SW 1271 (cell line): ENCODE measurements at regions not wholly inside any gene's neighbourhood (a gene's known extent, or its start where the extent isn't known, plus 50 kb on each side); places are given as distances from the start of the nearest gene placed in this dataset.

Source experiments
- DNase-seq, 2 experiments: peaks; one replicate each; lab custom pipeline; 2025; lab: John Stamatoyannopoulos, UW

- DNase-seq, result no peak
Measured at GRCh38 chr2:147792966-147793617, 51.7 kb upstream of the ACVR2A start.

GRCh38 chr2:147790580-147790979, 54.2 kb upstream of the ACVR2A start:
- DNase-seq, result no peak

DNA sequence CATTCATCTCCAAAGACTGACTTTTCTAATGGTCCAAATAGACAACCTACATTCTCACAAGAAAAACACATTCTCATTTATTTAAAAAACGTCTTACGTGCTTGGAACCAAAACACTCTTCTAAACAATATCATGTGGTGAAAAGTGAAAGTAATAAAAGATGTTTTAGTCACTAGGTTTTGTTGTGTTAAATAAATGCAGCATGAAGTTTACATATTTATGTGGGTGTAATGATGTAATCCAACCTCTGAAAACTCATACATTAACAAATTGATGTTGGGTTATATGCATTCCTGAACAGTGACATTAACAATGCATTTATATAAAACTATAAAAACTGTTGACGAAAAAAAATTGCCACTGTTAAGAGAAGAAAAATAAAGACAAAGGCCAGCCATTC, 55.1 kb upstream of the ACVR2A start:
- DNase-seq, result no peak

GRCh38 chr2:147789287-147789686, 55.5 kb upstream of the ACVR2A start:
- DNase-seq, result no peak

GRCh38 chr2:147782141-147782930, 62.5 kb upstream of the ACVR2A start:
- DNase-seq, result no peak

GRCh38 chr2:147779440-147779839, 65.4 kb upstream of the ACVR2A start:
- no peak for DNase-seq

DNA sequence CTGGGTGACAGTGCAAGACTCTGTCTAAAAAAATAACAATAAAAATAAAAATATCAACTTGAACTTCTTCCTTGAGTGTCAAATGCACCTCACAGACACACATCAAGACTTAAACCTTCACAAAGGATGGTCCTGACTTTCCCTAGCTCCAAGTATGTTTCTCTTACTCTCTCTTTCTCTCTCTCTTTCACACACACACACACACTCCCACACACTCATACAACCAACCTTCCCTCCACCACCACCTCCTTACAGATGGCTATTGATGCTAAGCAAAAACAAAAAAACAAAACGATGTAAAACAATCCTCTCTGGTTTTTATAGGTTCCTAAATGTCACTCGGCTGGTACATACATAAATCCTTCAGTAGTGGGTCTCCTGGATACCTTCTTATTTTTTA, 67.4 kb upstream of the ACVR2A start:
- DNase-seq, result no peak

DNA sequence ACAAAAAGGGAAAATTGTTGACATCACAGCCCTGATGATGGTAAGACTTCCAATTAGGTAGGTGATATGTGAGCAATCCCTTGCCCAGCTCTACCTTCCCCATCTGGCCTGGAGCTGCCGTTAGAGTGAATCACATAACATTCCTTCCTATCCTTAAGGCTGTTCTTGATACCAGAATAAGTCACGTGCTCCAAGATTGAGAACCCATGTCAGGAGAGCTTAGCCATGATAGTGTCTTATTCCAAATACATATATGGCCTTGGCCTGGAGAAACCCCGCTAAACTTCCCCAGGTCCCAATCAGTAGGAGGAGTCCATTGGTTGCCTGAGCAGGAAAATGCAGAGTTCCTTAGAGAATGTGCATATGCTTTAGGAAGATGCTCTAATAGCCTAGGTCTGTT, 70.0 kb upstream of the ACVR2A start:
- DNase-seq, result no peak

GRCh38 chr2:147773479-147773878, 71.3 kb upstream of the ACVR2A start:
- DNase-seq, result no peak

DNA sequence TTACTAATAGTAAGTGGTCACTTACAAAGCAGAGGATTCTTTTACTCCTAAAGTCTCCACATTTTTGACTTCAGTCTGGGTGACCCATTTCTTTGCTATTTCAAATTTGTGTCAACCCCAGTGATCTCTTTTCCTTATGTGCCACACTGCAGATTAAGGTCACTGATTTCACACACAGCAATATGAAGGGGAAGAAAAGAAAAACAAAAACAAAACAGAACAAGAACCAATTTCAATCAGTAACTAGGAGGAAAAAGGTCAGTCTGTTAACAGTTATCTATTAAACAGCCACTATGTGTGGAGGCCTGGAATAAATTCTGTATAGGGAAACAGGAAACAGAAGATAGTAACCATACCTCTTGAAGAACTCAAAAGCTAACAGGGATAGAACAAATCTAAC, 72.0 kb upstream of the ACVR2A start:
- DNase-seq, result no peak

DNA sequence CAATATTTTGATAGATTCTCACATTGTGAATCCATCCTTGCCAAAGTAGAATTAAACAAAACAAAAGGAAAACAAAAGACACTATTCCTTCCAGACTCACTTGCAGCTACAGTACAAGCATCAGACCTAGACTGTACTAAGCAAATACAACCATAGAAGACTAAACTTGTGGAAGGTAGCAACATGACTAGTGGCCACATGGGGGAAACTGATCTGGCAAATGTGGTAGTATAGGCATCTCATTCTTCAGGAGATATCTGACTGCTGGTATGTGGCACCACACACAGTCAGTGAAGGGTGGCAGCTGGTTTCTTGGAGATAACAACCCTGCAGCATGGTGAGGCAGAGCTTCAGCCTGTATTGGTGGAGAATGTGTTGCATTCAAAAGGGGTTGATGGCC, 81.0 kb upstream of the ACVR2A start:
- DNase-seq, result peak in 1 of 2 experiments; percentile 2

- DNase-seq, result no peak
Measured at GRCh38 chr2:147760984-147761383, 83.8 kb upstream of the ACVR2A start.

GRCh38 chr2:147759536-147759935, 85.3 kb upstream of the ACVR2A start:
- no peak for DNase-seq

- no peak for DNase-seq
Measured at GRCh38 chr2:147758821-147759220, 86.0 kb upstream of the ACVR2A start.

- DNase-seq, result no peak
Measured at GRCh38 chr2:147756069-147756468, 88.8 kb upstream of the ACVR2A start.

GRCh38 chr2:147740211-147740927, 104.5 kb upstream of the ACVR2A start:
- DNase-seq, result no peak

DNA sequence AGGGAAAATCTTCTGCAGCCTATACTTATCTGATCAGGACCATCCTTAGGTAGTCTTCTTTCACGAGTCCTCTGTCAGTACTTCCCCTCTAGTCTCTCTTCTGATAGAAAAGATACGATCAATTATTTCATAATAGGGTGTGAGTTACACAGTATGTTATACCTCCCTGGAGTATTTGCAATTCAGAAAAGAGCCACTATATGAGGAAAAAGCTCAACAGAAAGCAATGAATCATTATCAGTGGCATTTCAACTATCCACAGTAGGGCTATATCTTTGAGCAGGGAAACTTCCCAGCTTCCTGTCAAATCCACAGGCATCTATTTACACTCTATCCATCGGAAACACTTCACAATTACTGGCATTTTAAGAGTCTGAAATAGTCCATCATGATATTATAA, 105.3 kb upstream of the ACVR2A start:
- peak in 1 of 2 experiments; percentile 17 for DNase-seq

DNA sequence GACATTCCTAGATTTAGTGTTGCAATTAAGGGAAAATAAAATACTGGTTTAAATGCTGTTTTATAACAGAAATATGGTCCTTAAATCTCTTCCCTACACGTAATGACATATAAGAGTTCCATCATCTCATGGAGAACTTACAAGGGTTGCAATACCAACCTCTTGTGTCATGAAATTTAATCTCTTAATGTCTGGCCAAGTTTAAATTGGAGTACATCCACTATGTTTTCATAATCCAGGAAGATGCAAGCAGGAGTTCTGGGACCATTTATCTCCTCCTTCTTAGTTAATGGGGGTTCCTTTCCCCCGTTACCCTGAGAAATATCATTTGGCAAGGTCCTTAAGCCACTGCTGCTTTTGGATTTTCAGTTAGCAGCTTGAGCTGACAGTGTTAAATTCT, 126.0 kb upstream of the ACVR2A start:
- DNase-seq, result no peak

- no peak for DNase-seq
Measured at GRCh38 chr2:147716906-147717305, 127.9 kb upstream of the ACVR2A start.

GRCh38 chr2:147715807-147716206, 129.0 kb upstream of the ACVR2A start:
- no peak for DNase-seq

GRCh38 chr2:147714582-147714981, 130.2 kb upstream of the ACVR2A start:
- no peak for DNase-seq

GRCh38 chr2:147713349-147713748, 131.5 kb upstream of the ACVR2A start:
- DNase-seq, result no peak

- no peak for DNase-seq
Measured at GRCh38 chr2:147712051-147712450, 132.8 kb upstream of the ACVR2A start.
